Lung (tissue), 11 donors: ENCODE measurements at regions not wholly inside any gene's neighbourhood (a gene's known extent, or its start where the extent isn't known, plus 50 kb on each side); places are given as distances from the start of the nearest gene placed in this dataset.

Experiments
- ATAC-seq: fragments of 200-7000 bp; cut with Tn5 transposase; one replicate; pipeline ENCODE4 v1.9.1; 2020; ENCODE audit warnings: moderate number of reproducible peaks; ENCODE audit not compliant: insufficient read depth, low FRiP score
- DNase-seq, 3 donors: peaks; one replicate each; pipeline ENCODE4 v3.0.0-alpha.2; 2013 to 2017
- H3K27ac ChIP-seq, 2 donors: one replicate each; pipeline ENCODE4 v1.5.1; 2013; ENCODE audit warnings: mild to moderate bottlenecking in 2 of 2, moderate library complexity in 2 of 2, control low read depth in 1 of 2, inconsistent platforms in 1 of 2, low read depth in 1 of 2, low read length in 1 of 2
- H3K27me3 ChIP-seq, 3 donors: one replicate each; pipeline ENCODE4 v1.5.1; 2013; ENCODE audit warnings: low read length in 2 of 3; ENCODE audit not compliant: control insufficient read depth in 3 of 3, insufficient read depth in 3 of 3
- H3K36me3 ChIP-seq, 4 donors: one replicate each; pipeline ENCODE4 v1.5.1; 2013; ENCODE audit warnings: low read length in 4 of 4, mild to moderate bottlenecking in 1 of 4, moderate library complexity in 1 of 4; ENCODE audit not compliant: control insufficient read depth in 4 of 4, insufficient read depth in 4 of 4
- H3K4me1 ChIP-seq, 5 donors: one replicate each; pipeline ENCODE4 v1.5.1; 2013; ENCODE audit warnings: low read length in 5 of 5, mild to moderate bottlenecking in 2 of 5, moderate library complexity in 1 of 5; ENCODE audit not compliant: control insufficient read depth in 5 of 5, insufficient read depth in 5 of 5
- H3K4me3 ChIP-seq: one replicate; pipeline ENCODE4 v1.5.1; 2013; ENCODE audit warnings: mild to moderate bottlenecking, control low read depth, moderate library complexity
- H3K9ac ChIP-seq, 2 donors: one replicate each; pipeline ENCODE4 v1.5.1; 2013; ENCODE audit warnings: low read length in 2 of 2, control low read depth in 1 of 2; ENCODE audit not compliant: insufficient read depth in 1 of 2
- H3K9me3 ChIP-seq, 4 donors: one replicate each; pipeline ENCODE4 v1.5.1; 2013; ENCODE audit warnings: low read length in 3 of 4, mild to moderate bottlenecking in 1 of 4, moderate library complexity in 1 of 4; ENCODE audit not compliant: control insufficient read depth in 4 of 4, insufficient read depth in 3 of 4
- CTCF ChIP-seq: IDR thresholded peaks from 2 replicates; pipeline ENCODE4 v1.5.1; 2012; ENCODE audit warnings: mild to moderate bottlenecking; ENCODE audit errors: control extremely low read depth, extremely low read depth
- WGBS, 2 donors: extraction: QIAGEN DNeasy Blood & Tissue Kit; methylation state at CpG; one replicate each; pipeline ENCODE4 v1.1.7; 2013; 5-methylcytosine and 5-hydroxymethylcytosine counted together
- donor health status: control.
- donor health status: control.
- donor health status: Bipolar disorder and iron deficiency.
- donor health status: healthy.
- donor health status: DM: yes; HTN: yes; CAD: no.

GRCh38 chr7:17101207-17101696 lies 197.2 kb upstream of the AHR start:
- H3K36me3 ChIP-seq, result no peaks in the 10 kb centered on the region
- peaks cover 0 to 4% (median 0%) of the 10 kb centered on the region in 4 donors for H3K9me3 ChIP-seq
- ATAC-seq (no peak), DNase-seq (no peak)
- no peak for TF ChIP-seq CTCF
- peaks cover 0 to 2% (median 0%) of the 10 kb centered on the region in 5 donors for H3K4me1 ChIP-seq
- WGBS, 2 donors, result 96 to 97% methylated on average over 6 of the region's 6 CpGs
- H3K9ac ChIP-seq, result no peak overlapping the region
- no peak overlapping the region for H3K27ac ChIP-seq
- no peak overlapping the region for H3K4me3 ChIP-seq
- H3K27me3 ChIP-seq, result no peaks in the 10 kb centered on the region

GRCh38 chr7:17103170-17103569 lies 195.3 kb upstream of the AHR start:
- H3K27ac ChIP-seq, result no peak overlapping the region
- H3K27me3 ChIP-seq, result no peaks in the 10 kb centered on the region
- ATAC-seq, result no peak
- H3K9ac ChIP-seq, result no peak overlapping the region
- WGBS, 2 donors, result 61 to 62% methylated on average over 4 of the region's 4 CpGs
- no peaks in the 10 kb centered on the region for H3K4me1 ChIP-seq
- DNase-seq, result no peak
- no peaks in the 10 kb centered on the region for H3K36me3 ChIP-seq
- no peak overlapping the region for H3K4me3 ChIP-seq
- H3K9me3 ChIP-seq, result peaks cover 0 to 4% (median 0%) of the 10 kb centered on the region in 4 donors
- no peak for TF ChIP-seq CTCF

GRCh38 chr7:17103984-17104383 lies 194.5 kb upstream of the AHR start:
- H3K9ac ChIP-seq, result no peak overlapping the region
- H3K36me3 ChIP-seq, result no peaks in the 10 kb centered on the region
- no peak for TF ChIP-seq CTCF
- no peak overlapping the region for H3K27ac ChIP-seq
- H3K27me3 ChIP-seq, result no peaks in the 10 kb centered on the region
- 74 to 82% methylated on average over 5 of the region's 5 CpGs for WGBS, 2 donors
- ATAC-seq, result no peak
- no peaks in the 10 kb centered on the region for H3K4me1 ChIP-seq
- DNase-seq, result no peak
- H3K9me3 ChIP-seq, result peaks cover 0 to 4% (median 0%) of the 10 kb centered on the region in 4 donors
- no peak overlapping the region for H3K4me3 ChIP-seq

- TF ChIP-seq CTCF, result no peak
- ATAC-seq (no peak), DNase-seq (no peak)
- Histone ChIP-seq H3K9me3 (peaks cover 0 to 4% (median 0%) of the 10 kb centered on the region in 4 donors), H3K27me3 (no peaks in the 10 kb centered on the region), H3K9ac (no peak overlapping the region), H3K4me1 (no peaks in the 10 kb centered on the region), H3K4me3 (no peak overlapping the region), H3K36me3 (no peaks in the 10 kb centered on the region), H3K27ac (no peak overlapping the region)
- whole genome bisulfite sequencing, 2 donors, result 77 to 89% methylated on average over 3 of the region's 3 CpGs
Observed at GRCh38 chr7:17104419-17104818, 194.0 kb upstream of the AHR start.
